ENCODE measurements at regions not wholly inside any gene's neighbourhood (a gene's known extent, or its start where the extent isn't known, plus 50 kb on each side); places are given as distances from the start of the nearest gene placed in this dataset.
"Not testable (repeated sequence)": the region's sequence is repeated elsewhere in the genome, so short reads cannot be mapped to it uniquely, and the experiment has no call there.

- 10% methylated on average over 26 of the region's 26 CpGs for WGBS (ENCODE audit: insufficient coverage, low coverage, low lambda C conversion rate, missing lambda C conversion rate)
- Histone ChIP-seq H3K27ac (no peak overlapping the region), H3K4me1 (peaks cover 0 to 16% (median 7%) of the 10 kb centered on the region in 4 donors), H3K4me3 (peak overlapping the region in 2 of 3 donors; percentile 18 to 42), H3K27me3 (no peaks in the 10 kb centered on the region), H3K36me3 (no peaks in the 10 kb centered on the region), H3K9me3 (no peaks in the 10 kb centered on the region)
- TF ChIP-seq POLR2A (IDR thresholded peaks at IDR 0.05) (no peak), CTCF (IDR thresholded peaks at IDR 0.05) (peak; percentile 80 to 94 (median 93))
- intact Hi-C loops (cut with DNase I), result loop anchor here (10.0 kb wide), 1 partner anchor 224 kb away; no protein-coding TSS in a partner anchor
- DNase-seq (peak; percentile 53 to 71 (median 63)), ATAC-seq (peak; percentile 85 to 89 (median 88))
These were observed 152.8 kb downstream of the TENT5C start for GRCh38 chr1:117758444-117759316.

GRCh38 chr1:117759535-117759934 lies 153.7 kb downstream of the TENT5C start:
- Histone ChIP-seq H3K27ac (no peak overlapping the region), H3K4me3 (no peak overlapping the region), H3K27me3 (no peaks in the 10 kb centered on the region), H3K36me3 (no peaks in the 10 kb centered on the region), H3K9me3 (no peaks in the 10 kb centered on the region), H3K4me1 (peaks cover 0 to 8% (median 3%) of the 10 kb centered on the region in 4 donors)
- no peak for TF ChIP-seq CTCF (IDR thresholded peaks at IDR 0.05)
- TF ChIP-seq POLR2A (IDR thresholded peaks at IDR 0.05), result no peak
- intact Hi-C loops (cut with DNase I), result loop anchor here (10.0 kb wide), 1 partner anchor 225 kb away; no protein-coding TSS in a partner anchor
- no peak for ATAC-seq
- whole genome bisulfite sequencing (ENCODE audit: insufficient coverage, low coverage, low lambda C conversion rate, missing lambda C conversion rate), result 22% methylated on average over 1 of the region's 1 CpG
- no peak for DNase-seq

- WGBS (ENCODE audit: insufficient coverage, low coverage, low lambda C conversion rate, missing lambda C conversion rate), result 9% methylated on average over 1 of the region's 1 CpG
- no peak for ATAC-seq
These were observed 154.2 kb downstream of the TENT5C start for GRCh38 chr1:117760069-117760468.

GRCh38 chr1:117760485-117760884 lies 154.6 kb downstream of the TENT5C start:
- TF ChIP-seq CTCF (IDR thresholded peaks at IDR 0.05), result no peak
- no peak for TF ChIP-seq POLR2A (IDR thresholded peaks at IDR 0.05)
- no peak for DNase-seq
- Histone ChIP-seq H3K27ac (no peak overlapping the region), H3K27me3 (no peaks in the 10 kb centered on the region), H3K9me3 (no peaks in the 10 kb centered on the region), H3K4me3 (no peak overlapping the region), H3K36me3 (no peaks in the 10 kb centered on the region), H3K4me1 (peaks cover 0 to 8% (median 0%) of the 10 kb centered on the region in 4 donors)
- ATAC-seq, result no peak
- 69% methylated on average over 2 of the region's 2 CpGs for WGBS (ENCODE audit: insufficient coverage, low coverage, low lambda C conversion rate, missing lambda C conversion rate)
- intact Hi-C loops (cut with DNase I), result no loop called here

More at GRCh38 chr1:117760069-117760468, 154.2 kb downstream of the TENT5C start:
- no peak for DNase-seq
- Histone ChIP-seq H3K9me3 (no peaks in the 10 kb centered on the region), H3K27ac (no peak overlapping the region), H3K36me3 (no peaks in the 10 kb centered on the region), H3K27me3 (no peaks in the 10 kb centered on the region), H3K4me3 (no peak overlapping the region), H3K4me1 (peaks cover 0 to 8% (median 2%) of the 10 kb centered on the region in 4 donors)
- no peak for TF ChIP-seq POLR2A (IDR thresholded peaks at IDR 0.05)
- TF ChIP-seq CTCF (IDR thresholded peaks at IDR 0.05), result no peak
- intact Hi-C loops (cut with DNase I), result no loop called here

GRCh38 chr1:117767756-117768155 lies 161.7 kb downstream of the GDAP2 start:
- H3K27me3 ChIP-seq; H3K27ac ChIP-seq; intact Hi-C loops (cut with DNase I); ATAC-seq; H3K4me1 ChIP-seq; H3K36me3 ChIP-seq; DNase-seq; H3K4me3 ChIP-seq; H3K9me3 ChIP-seq: not testable (repeated sequence)
- WGBS (ENCODE audit: insufficient coverage, low coverage, low lambda C conversion rate, missing lambda C conversion rate), result 65% methylated on average over 1 of the region's 1 CpG

All from right lobe of liver (tissue), 6 donors.